HCT116 (cell line): ENCODE measurements at regions not wholly inside any gene's neighbourhood (a gene's known extent, or its start where the extent isn't known, plus 50 kb on each side); places are given as distances from the start of the nearest gene placed in this dataset.

Experiments
- TF ChIP-seq, protein P1 (sequence below), 3 experiments: fragments of 200-600 bp in 1 of 3; sonication (generic) in 1 of 3; IDR thresholded peaks in 2 of 3; conservative IDR thresholded peaks in 1 of 3; 2 replicates each; pipeline ENCODE4 v1.5.1; 2012 to 2017; ENCODE audit warnings: low read depth in 2 of 3, low read length in 2 of 3, antibody characterized with exemption in 1 of 3, borderline replicate concordance in 1 of 3, control low read depth in 1 of 3, mild to moderate bottlenecking in 1 of 3, mixed read lengths in 1 of 3, mixed run types in 1 of 3, moderate library complexity in 1 of 3; ENCODE audit not compliant: insufficient read depth in 1 of 3
- TF ChIP-seq, protein P2 (sequence below): IDR thresholded peaks from 2 replicates; pipeline ENCODE4 v1.6.1; 2012; ENCODE audit warnings: low read depth

DNA sequence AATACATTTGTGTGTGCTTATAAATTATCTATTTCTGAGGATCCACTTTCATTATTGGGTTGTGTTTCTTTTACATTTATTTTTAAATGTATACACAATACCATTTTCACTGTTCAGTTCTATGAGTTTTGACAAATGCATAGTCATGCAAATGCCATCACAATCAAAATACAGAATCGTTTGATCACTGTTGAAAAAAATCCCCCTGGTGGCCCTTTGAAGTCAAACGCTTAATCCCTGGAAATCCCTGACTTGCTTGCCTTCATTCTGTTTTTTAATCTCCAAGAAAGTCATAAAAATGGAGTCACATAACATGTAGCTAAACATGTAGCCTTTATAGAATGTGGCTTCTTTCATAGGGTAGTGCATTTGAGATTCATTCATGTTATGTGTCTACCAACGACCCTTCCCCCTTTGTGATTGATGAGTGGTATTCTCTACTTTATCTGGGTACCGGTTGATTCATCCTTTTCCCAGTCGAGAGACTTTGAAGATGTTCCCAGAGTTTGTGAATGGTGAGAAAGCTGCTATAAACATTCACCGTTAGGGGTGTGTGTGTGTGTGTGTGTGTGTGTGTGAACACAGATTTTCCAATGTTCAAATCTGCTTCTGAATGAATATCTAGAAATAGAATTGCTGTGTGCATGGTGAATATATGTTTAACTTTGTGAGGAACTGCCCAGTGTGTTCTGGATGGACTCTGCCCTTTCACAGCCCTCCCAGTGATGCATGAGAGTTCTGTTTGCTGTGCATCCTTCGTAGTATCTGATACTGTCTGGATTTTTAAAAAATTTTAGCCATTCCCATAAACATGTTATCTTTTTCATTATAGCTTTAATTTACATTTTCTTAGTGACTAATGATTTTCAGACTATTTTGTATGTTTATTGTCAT is 173.6 kb downstream of the GALR1 start:
- TF ChIP-seq, protein P1, sequence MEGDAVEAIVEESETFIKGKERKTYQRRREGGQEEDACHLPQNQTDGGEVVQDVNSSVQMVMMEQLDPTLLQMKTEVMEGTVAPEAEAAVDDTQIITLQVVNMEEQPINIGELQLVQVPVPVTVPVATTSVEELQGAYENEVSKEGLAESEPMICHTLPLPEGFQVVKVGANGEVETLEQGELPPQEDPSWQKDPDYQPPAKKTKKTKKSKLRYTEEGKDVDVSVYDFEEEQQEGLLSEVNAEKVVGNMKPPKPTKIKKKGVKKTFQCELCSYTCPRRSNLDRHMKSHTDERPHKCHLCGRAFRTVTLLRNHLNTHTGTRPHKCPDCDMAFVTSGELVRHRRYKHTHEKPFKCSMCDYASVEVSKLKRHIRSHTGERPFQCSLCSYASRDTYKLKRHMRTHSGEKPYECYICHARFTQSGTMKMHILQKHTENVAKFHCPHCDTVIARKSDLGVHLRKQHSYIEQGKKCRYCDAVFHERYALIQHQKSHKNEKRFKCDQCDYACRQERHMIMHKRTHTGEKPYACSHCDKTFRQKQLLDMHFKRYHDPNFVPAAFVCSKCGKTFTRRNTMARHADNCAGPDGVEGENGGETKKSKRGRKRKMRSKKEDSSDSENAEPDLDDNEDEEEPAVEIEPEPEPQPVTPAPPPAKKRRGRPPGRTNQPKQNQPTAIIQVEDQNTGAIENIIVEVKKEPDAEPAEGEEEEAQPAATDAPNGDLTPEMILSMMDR (IDR thresholded peaks at IDR 0.05 in 2 of 3, conservative IDR thresholded peaks at IDR 0.05 in 1 of 3; ENCODE audit: borderline replicate concordance in 1 of 3, insufficient read depth in 1 of 3, low read depth in 2 of 3, low read length in 2 of 3) = 0 out of 6 replicates have a peak, but pooled peaks of 1 of the 3 experiments have one; percentile 23
- TF ChIP-seq, protein P2, sequence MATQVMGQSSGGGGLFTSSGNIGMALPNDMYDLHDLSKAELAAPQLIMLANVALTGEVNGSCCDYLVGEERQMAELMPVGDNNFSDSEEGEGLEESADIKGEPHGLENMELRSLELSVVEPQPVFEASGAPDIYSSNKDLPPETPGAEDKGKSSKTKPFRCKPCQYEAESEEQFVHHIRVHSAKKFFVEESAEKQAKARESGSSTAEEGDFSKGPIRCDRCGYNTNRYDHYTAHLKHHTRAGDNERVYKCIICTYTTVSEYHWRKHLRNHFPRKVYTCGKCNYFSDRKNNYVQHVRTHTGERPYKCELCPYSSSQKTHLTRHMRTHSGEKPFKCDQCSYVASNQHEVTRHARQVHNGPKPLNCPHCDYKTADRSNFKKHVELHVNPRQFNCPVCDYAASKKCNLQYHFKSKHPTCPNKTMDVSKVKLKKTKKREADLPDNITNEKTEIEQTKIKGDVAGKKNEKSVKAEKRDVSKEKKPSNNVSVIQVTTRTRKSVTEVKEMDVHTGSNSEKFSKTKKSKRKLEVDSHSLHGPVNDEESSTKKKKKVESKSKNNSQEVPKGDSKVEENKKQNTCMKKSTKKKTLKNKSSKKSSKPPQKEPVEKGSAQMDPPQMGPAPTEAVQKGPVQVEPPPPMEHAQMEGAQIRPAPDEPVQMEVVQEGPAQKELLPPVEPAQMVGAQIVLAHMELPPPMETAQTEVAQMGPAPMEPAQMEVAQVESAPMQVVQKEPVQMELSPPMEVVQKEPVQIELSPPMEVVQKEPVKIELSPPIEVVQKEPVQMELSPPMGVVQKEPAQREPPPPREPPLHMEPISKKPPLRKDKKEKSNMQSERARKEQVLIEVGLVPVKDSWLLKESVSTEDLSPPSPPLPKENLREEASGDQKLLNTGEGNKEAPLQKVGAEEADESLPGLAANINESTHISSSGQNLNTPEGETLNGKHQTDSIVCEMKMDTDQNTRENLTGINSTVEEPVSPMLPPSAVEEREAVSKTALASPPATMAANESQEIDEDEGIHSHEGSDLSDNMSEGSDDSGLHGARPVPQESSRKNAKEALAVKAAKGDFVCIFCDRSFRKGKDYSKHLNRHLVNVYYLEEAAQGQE = no peak
